HCT116 (cell line): ENCODE measurements at regions not wholly inside any gene's neighbourhood (a gene's known extent, or its start where the extent isn't known, plus 50 kb on each side); places are given as distances from the start of the nearest gene placed in this dataset.

Source experiments
- ATAC-seq: fragments of 200-7000 bp; cut with Tn5 transposase; 2 replicates; pipeline ENCODE4 v1.9.1; 2020; ENCODE audit warnings: mild to moderate bottlenecking, moderate library complexity
- BruUV-seq: library from RNA; stranded (reverse); fragments of 400-500 nt; replicated peaks from 2 replicates; lab custom pipeline; 2021; lab: Mats Ljungman, UMichigan
- CTCF ChIA-PET: fragments of 300-600 bp; sonication (Branson Sonifier 250); formaldehyde crosslinking; loops from one replicate; lab custom pipeline; 2021; ENCODE audit warnings: antibody characterized with exemption; lab: Charles Lee
- POLR2A ChIA-PET: fragments of 300-600, 350-600 bp; sonication (Branson Sonifier 250); formaldehyde crosslinking; loops from one replicate; lab custom pipeline; 2021; ENCODE audit warnings: antibody characterized with exemption; lab: Charles Lee
- RAD21 ChIA-PET, 2 experiments: fragments of 300-600 bp; sonication (Branson Sonifier 250); formaldehyde crosslinking; loops; one replicate each; lab custom pipeline; 2023; ENCODE audit warnings: low total read pairs in 2 of 2; ENCODE audit not compliant: uncharacterized antibody in 2 of 2, unreplicated experiment in 2 of 2, low non-redundant PET in 1 of 2; lab: Charles Lee
- DNase-seq: peaks from one replicate; pipeline ENCODE4 v3.0.0-alpha.2; 2010; ENCODE audit warnings: low read depth, low spot score
- H2AFZ ChIP-seq: fragments of 200-600 bp; shearing (Covaris generic), sonication (generic); 2 replicates; pipeline ENCODE4 v1.6.1; 2017; ENCODE audit warnings: low read depth, mixed run types, mixed read lengths, antibody characterized with exemption, low read length; ENCODE audit not compliant: poor library complexity, severe bottlenecking
- H3K27ac ChIP-seq: 2 replicates; pipeline ENCODE4 v1.5.1; 2012; ENCODE audit warnings: low read depth, low read length
- H3K27me3 ChIP-seq: fragments of 200-600 bp; sonication (generic); 2 replicates; pipeline ENCODE4 v1.6.1; 2016; ENCODE audit warnings: mixed run types, low read length, mixed read lengths; ENCODE audit not compliant: insufficient read depth
- H3K36me3 ChIP-seq, 2 experiments: fragments of 200-500 bp in 1 of 2; fragments of 200-600 bp in 1 of 2; sonication (Bioruptor generic) in 1 of 2; sonication (generic) in 1 of 2; 2 replicates each; pipeline versions ENCODE4 v1.5.1 to v1.6.1; 2014 to 2016; ENCODE audit warnings: low read length in 2 of 2, inconsistent platforms in 1 of 2, mixed read lengths in 1 of 2, mixed run types in 1 of 2; ENCODE audit not compliant: insufficient read depth in 2 of 2, control insufficient read depth in 1 of 2
- H3K4me1 ChIP-seq, 2 experiments: fragments of 200-600 bp in 1 of 2; sonication (generic) in 1 of 2; 2 replicates each; pipeline versions ENCODE4 v1.5.1 to v1.6.1; 2012 to 2017; ENCODE audit warnings: low read length in 2 of 2, inconsistent platforms in 1 of 2, mild to moderate bottlenecking in 1 of 2, mixed read lengths in 1 of 2, mixed run types in 1 of 2, moderate library complexity in 1 of 2; ENCODE audit not compliant: insufficient read depth in 2 of 2, control insufficient read depth in 1 of 2
- H3K4me2 ChIP-seq: fragments of 200-600 bp; sonication (generic); 2 replicates; pipeline ENCODE4 v1.6.1; 2017; ENCODE audit warnings: mixed run types, low read length, mixed read lengths
- H3K4me3 ChIP-seq, 2 experiments: fragments of 200-600 bp in 1 of 2; sonication (generic) in 1 of 2; replicated peaks in 1 of 2; 2 replicates each; pipeline ENCODE4 v1.5.1; 2011 to 2016; ENCODE audit warnings: low read length in 2 of 2, control low read depth in 1 of 2, low read depth in 1 of 2, mild to moderate bottlenecking in 1 of 2, mixed read lengths in 1 of 2, mixed run types in 1 of 2
- H3K79me2 ChIP-seq: fragments of 200-600 bp; sonication (generic); 2 replicates; pipeline ENCODE4 v1.6.1; 2017; ENCODE audit warnings: mild to moderate bottlenecking, mixed run types, low read length, moderate library complexity, mixed read lengths; ENCODE audit not compliant: insufficient read depth
- H3K9ac ChIP-seq: fragments of 200-600 bp; sonication (generic); 2 replicates; pipeline ENCODE4 v1.6.1; 2016; ENCODE audit warnings: low read length, mixed read lengths
- H3K9me2 ChIP-seq: fragments of 200-600 bp; sonication (generic), shearing (Covaris generic); 2 replicates; pipeline ENCODE4 v1.6.1; 2017; ENCODE audit warnings: mixed run types, mild to moderate bottlenecking, moderate library complexity; ENCODE audit not compliant: insufficient read depth
- H3K9me3 ChIP-seq, 2 experiments: fragments of 200-500 bp in 1 of 2; fragments of 200-600 bp in 1 of 2; sonication (Bioruptor generic) in 1 of 2; sonication (generic) in 1 of 2; 2 replicates each; pipeline ENCODE4 v1.6.1; 2014 to 2017; ENCODE audit warnings: low read length in 2 of 2, mixed read lengths in 2 of 2, inconsistent platforms in 1 of 2, low read depth in 1 of 2, mild to moderate bottlenecking in 1 of 2, mixed run types in 1 of 2, moderate library complexity in 1 of 2; ENCODE audit not compliant: control insufficient read depth in 1 of 2, insufficient read depth in 1 of 2
- H4K20me1 ChIP-seq: fragments of 200-600 bp; sonication (generic), shearing (Covaris generic); 2 replicates; pipeline ENCODE4 v1.6.1; 2017; ENCODE audit warnings: mixed run types, mild to moderate bottlenecking, moderate library complexity; ENCODE audit not compliant: insufficient read depth
- ATF3 ChIP-seq: IDR thresholded peaks from 2 replicates; pipeline ENCODE4 v1.6.1; 2012
- CBX3 ChIP-seq: IDR thresholded peaks from 2 replicates; pipeline ENCODE4 v1.6.1; 2012; ENCODE audit warnings: low read depth
- CTCF ChIP-seq, 3 experiments: fragments of 200-600 bp in 1 of 3; sonication (generic) in 1 of 3; IDR thresholded peaks in 2 of 3; conservative IDR thresholded peaks in 1 of 3; 2 replicates each; pipeline ENCODE4 v1.5.1; 2012 to 2017; ENCODE audit warnings: low read depth in 2 of 3, low read length in 2 of 3, antibody characterized with exemption in 1 of 3, borderline replicate concordance in 1 of 3, control low read depth in 1 of 3, mild to moderate bottlenecking in 1 of 3, mixed read lengths in 1 of 3, mixed run types in 1 of 3, moderate library complexity in 1 of 3; ENCODE audit not compliant: insufficient read depth in 1 of 3
- EGR1 ChIP-seq: IDR thresholded peaks from 2 replicates; pipeline ENCODE4 v1.6.1; 2012; ENCODE audit warnings: low read depth
- ELF1 ChIP-seq: IDR thresholded peaks from 2 replicates; pipeline ENCODE4 v1.6.1; 2012; ENCODE audit warnings: low read depth, borderline replicate concordance
- EZH2 ChIP-seq: fragments of 200-600 bp; sonication (generic); IDR thresholded peaks from 2 replicates; pipeline ENCODE4 v1.6.1; 2017; ENCODE audit warnings: antibody characterized with exemption, mixed run types
- EZH2phosphoT487 ChIP-seq: fragments of 200-600 bp; IDR thresholded peaks from 2 replicates; pipeline ENCODE4 v1.6.1; 2018; ENCODE audit warnings: antibody characterized with exemption, borderline replicate concordance
- MAX ChIP-seq: IDR thresholded peaks from 2 replicates; pipeline ENCODE4 v1.6.1; 2012
- POLR2AphosphoS5 ChIP-seq: IDR thresholded peaks from 2 replicates; pipeline ENCODE4 v1.6.1; 2011; ENCODE audit warnings: mild to moderate bottlenecking, low read depth, low read length, moderate library complexity
- RAD21 ChIP-seq: IDR thresholded peaks from 2 replicates; pipeline ENCODE4 v1.6.1; 2012; ENCODE audit warnings: low read depth, mild to moderate bottlenecking
- SIN3A ChIP-seq: IDR thresholded peaks from 2 replicates; pipeline ENCODE4 v1.6.1; 2012; ENCODE audit warnings: low read depth
- SP1 ChIP-seq: IDR thresholded peaks from 2 replicates; pipeline ENCODE4 v1.6.1; 2012; ENCODE audit warnings: low read depth
- SRF ChIP-seq: IDR thresholded peaks from 2 replicates; pipeline ENCODE4 v1.6.1; 2012; ENCODE audit warnings: low read depth
- TCF7L2 ChIP-seq: IDR thresholded peaks from 2 replicates; pipeline ENCODE4 v1.7.0; 2011; ENCODE audit warnings: borderline replicate concordance, inconsistent platforms; ENCODE audit not compliant: insufficient read depth, insufficient read length; ENCODE audit errors: extremely low read depth
- YY1 ChIP-seq: IDR thresholded peaks from 2 replicates; pipeline ENCODE4 v1.6.1; 2011; ENCODE audit warnings: low read length, low read depth, moderate library complexity, mild to moderate bottlenecking; ENCODE audit not compliant: insufficient replicate concordance; ENCODE audit errors: extremely low read depth
- ZBTB33 ChIP-seq: IDR thresholded peaks from 2 replicates; pipeline ENCODE4 v1.6.1; 2011; ENCODE audit warnings: mild to moderate bottlenecking, low read length, moderate library complexity; ENCODE audit not compliant: insufficient replicate concordance; ENCODE audit errors: extremely low read depth
- ZFX ChIP-seq: fragments of 450-650 bp; IDR thresholded peaks from 2 replicates; pipeline ENCODE4 v1.6.1; 2017
- ZNF274 ChIP-seq: fragments of 200-500 bp; sonication (Bioruptor generic); IDR thresholded peaks from 2 replicates; pipeline ENCODE4 v1.6.1; 2014; ENCODE audit warnings: mild to moderate bottlenecking, low read depth, low read length, inconsistent platforms
- intact Hi-C: fragments of 100-400 bp; cut with micrococcal nuclease; formaldehyde crosslinking; loops from 2 replicates; pipeline ENCODE4 v1.10.0; 2022

GRCh38 chr6:21733311-21733710 lies 139.8 kb downstream of the SOX4 start:
- Histone ChIP-seq H3K4me2 (no peak overlapping the region), H3K4me3 (no peak overlapping the region), H3K9me3 (no peaks in the 10 kb centered on the region), H4K20me1 (no peaks in the 10 kb centered on the region), H3K27me3 (no peaks in the 10 kb centered on the region), H3K4me1 (peaks cover 16 to 25% of the 10 kb centered on the region in 2 experiments), H3K79me2 (no peaks in the 10 kb centered on the region), H3K9ac (no peak overlapping the region), H3K36me3 (no peaks in the 10 kb centered on the region), H3K27ac (no peak overlapping the region), H3K9me2 (no peaks in the 10 kb centered on the region), H2AFZ (peak overlapping the region; percentile 37)
- no peak for DNase-seq
- TF ChIP-seq SP1 (no peak), ZNF274 (no peak), TCF7L2 (no peak), POLR2AphosphoS5 (no peak)
- no peak for ATAC-seq
- RAD21 ChIA-PET = no interaction called here
- CTCF ChIA-PET = no interaction called here
- BruUV-seq = no TSS peak
- POLR2A ChIA-PET = no interaction called here
- intact Hi-C loops = no loop called here

- Histone ChIP-seq H3K4me2 (no peak overlapping the region), H3K36me3 (no peaks in the 10 kb centered on the region), H3K4me1 (peaks cover 20 to 34% of the 10 kb centered on the region in 2 experiments), H3K27me3 (no peaks in the 10 kb centered on the region), H3K9me3 (no peaks in the 10 kb centered on the region), H3K79me2 (no peaks in the 10 kb centered on the region), H3K9me2 (no peaks in the 10 kb centered on the region), H4K20me1 (no peaks in the 10 kb centered on the region), H2AFZ (no peak overlapping the region), H3K9ac (no peak overlapping the region), H3K4me3 (no peak overlapping the region), H3K27ac (no peak overlapping the region)
- ATAC-seq = no peak
- BruUV-seq = no TSS peak
- intact Hi-C loops = no loop called here
- CTCF ChIA-PET = no interaction called here
- RAD21 ChIA-PET = no interaction called here
- POLR2A ChIA-PET = no interaction called here
- no peak for DNase-seq
- TF ChIP-seq EZH2 (no peak), ZNF274 (no peak), YY1 (no peak), SP1 (no peak), MAX (no peak), CTCF (IDR thresholded peaks at IDR 0.05 in 2 of 3, conservative IDR thresholded peaks at IDR 0.05 in 1 of 3; ENCODE audit: borderline replicate concordance in 1 of 3, insufficient read depth in 1 of 3, low read depth in 2 of 3, low read length in 2 of 3) (no peak), SIN3A (no peak), ELF1 (no peak), ZFX (no peak), CBX3 (no peak), TCF7L2 (no peak), ATF3 (no peak), RAD21 (no peak), EGR1 (no peak), ZBTB33 (no peak), SRF (no peak), EZH2phosphoT487 (no peak)
These were observed 140.7 kb downstream of the SOX4 start for GRCh38 chr6:21734204-21734603.
